ENCODE measurements at regions not wholly inside any gene's neighbourhood (a gene's known extent, or its start where the extent isn't known, plus 50 kb on each side); places are given as distances from the start of the nearest gene placed in this dataset.

- TF ChIP-seq CTCF (IDR thresholded peaks at IDR 0.05; ENCODE audit: insufficient read depth, low read length, missing control alignments) = no peak
- ChIA-PET POLR2A (no interaction called here), CTCF (no interaction called here)
- H3K4me3 ChIP-seq (ENCODE audit: low read depth, low read length) = no peak overlapping the region
- DNase-seq (ENCODE audit: low read depth, low spot score) = no peak
These were observed 78.2 kb downstream of the MSL3 start for GRCh38 chrX:11836284-11836683.

GRCh38 chrX:11837437-11837836, 79.4 kb downstream of the MSL3 start:
- TF ChIP-seq CTCF (IDR thresholded peaks at IDR 0.05; ENCODE audit: insufficient read depth, low read length, missing control alignments) = no peak
- DNase-seq (ENCODE audit: low read depth, low spot score) = no peak
- CTCF ChIA-PET = no interaction called here
- no peak overlapping the region for H3K4me3 ChIP-seq (ENCODE audit: low read depth, low read length)
- POLR2A ChIA-PET = no interaction called here

GRCh38 chrX:11864171-11864570, 106.1 kb downstream of the MSL3 start:
- DNase-seq (ENCODE audit: low read depth, low spot score) = no peak
- CTCF ChIA-PET = no interaction called here
- TF ChIP-seq CTCF (IDR thresholded peaks at IDR 0.05; ENCODE audit: insufficient read depth, low read length, missing control alignments) = no peak
- no peak overlapping the region for H3K4me3 ChIP-seq (ENCODE audit: low read depth, low read length)
- POLR2A ChIA-PET = no interaction called here

- ChIA-PET CTCF (no interaction called here), POLR2A (no interaction called here)
- no peak for DNase-seq (ENCODE audit: low read depth, low spot score)
- no peak for TF ChIP-seq CTCF (IDR thresholded peaks at IDR 0.05; ENCODE audit: insufficient read depth, low read length, missing control alignments)
- no peak overlapping the region for H3K4me3 ChIP-seq (ENCODE audit: low read depth, low read length)
These were observed 109.7 kb downstream of the MSL3 start for GRCh38 chrX:11867610-11868345.

- ChIA-PET CTCF (no interaction called here), POLR2A (no interaction called here)
- no peak for TF ChIP-seq CTCF (IDR thresholded peaks at IDR 0.05; ENCODE audit: insufficient read depth, low read length, missing control alignments)
- DNase-seq (ENCODE audit: low read depth, low spot score) = no peak
- no peak overlapping the region for H3K4me3 ChIP-seq (ENCODE audit: low read depth, low read length)
These were observed 112.8 kb downstream of the MSL3 start for GRCh38 chrX:11870789-11871188.

GRCh38 chrX:11881485-11882170, 123.6 kb downstream of the MSL3 start:
- POLR2A ChIA-PET = no interaction called here
- DNase-seq (ENCODE audit: low read depth, low spot score) = no peak
- CTCF ChIA-PET = no interaction called here
- TF ChIP-seq CTCF (IDR thresholded peaks at IDR 0.05; ENCODE audit: insufficient read depth, low read length, missing control alignments) = no peak
- H3K4me3 ChIP-seq (ENCODE audit: low read depth, low read length) = no peak overlapping the region

All from AG04449 (cell line).